HEK293 (cell line): ENCODE measurements at regions not wholly inside any gene's neighbourhood (a gene's known extent, or its start where the extent isn't known, plus 50 kb on each side); places are given as distances from the start of the nearest gene placed in this dataset.
A peak's percentile ranks its signal among the peaks of the same experiment; 100 is the strongest.

Experiments used
- CTCF ChIA-PET: fragments of 350-600 bp; formaldehyde crosslinking; extraction: SDS; loops from one replicate; lab custom pipeline; 2021; ENCODE audit warnings: antibody characterized with exemption; lab: Yijun Ruan, JAX
- POLR2A ChIA-PET: fragments of 300-600 bp; formaldehyde crosslinking; extraction: SDS; loops from one replicate; lab custom pipeline; 2020; ENCODE audit warnings: antibody characterized with exemption, inconsistent platforms; lab: Yijun Ruan, JAX
- H3K27ac ChIP-seq: fragments of 200-500 bp; sonication (Bioruptor generic); 2 replicates; pipeline ENCODE4 v1.5.1; 2014; ENCODE audit warnings: low read depth, low read length, control low read depth, inconsistent platforms; ENCODE audit errors: extremely low read depth
- H3K36me3 ChIP-seq, 2 experiments: fragments of 200-500 bp in 1 of 2; sonication (Bioruptor generic) in 1 of 2; 1 replicate in 1 of 2; 2 replicates in 1 of 2; pipeline ENCODE4 v1.5.1; 2014 to 2017; ENCODE audit warnings: inconsistent platforms in 2 of 2, low read length in 2 of 2; ENCODE audit not compliant: control insufficient read depth in 2 of 2, insufficient read depth in 1 of 2
- H3K4me1 ChIP-seq: fragments of 200-500 bp; sonication (Bioruptor generic); 2 replicates; pipeline ENCODE4 v1.5.1; 2014; ENCODE audit warnings: mild to moderate bottlenecking, low read length, inconsistent platforms; ENCODE audit not compliant: control insufficient read depth, insufficient read depth
- H3K4me3 ChIP-seq: 2 replicates; pipeline ENCODE4 v1.5.1; 2011; ENCODE audit warnings: low read depth, mild to moderate bottlenecking, control low read depth, low read length, moderate library complexity
- H3K9me3 ChIP-seq: fragments of 200-500 bp; sonication (Bioruptor generic); 2 replicates; pipeline ENCODE4 v1.5.1; 2014; ENCODE audit warnings: low read depth, low read length, inconsistent platforms; ENCODE audit not compliant: control insufficient read depth, insufficient read depth
- MYNN ChIP-seq: fragments of 450-650 bp; formaldehyde crosslinking; IDR thresholded peaks from 2 replicates; pipeline ENCODE4 v1.5.1; 2016; ENCODE audit warnings: missing biosample characterization, missing genetic modification characterization, borderline replicate concordance
- SCRT2 ChIP-seq: fragments of 450-650 bp; formaldehyde crosslinking; IDR thresholded peaks from 2 replicates; pipeline ENCODE4 v1.5.1; 2016; ENCODE audit warnings: missing biosample characterization, missing genetic modification characterization
- ZEB2 ChIP-seq: fragments of 450-650 bp; formaldehyde crosslinking; IDR thresholded peaks from 2 replicates; pipeline ENCODE4 v1.5.1; 2016; ENCODE audit warnings: missing biosample characterization, missing genetic modification characterization
- ZIC2 ChIP-seq: fragments of 450-650 bp; formaldehyde crosslinking; IDR thresholded peaks from 2 replicates; pipeline ENCODE4 v1.5.1; 2016; ENCODE audit warnings: missing biosample characterization, missing genetic modification characterization
- ZNF174 ChIP-seq: fragments of 450-650 bp; formaldehyde crosslinking; IDR thresholded peaks from 2 replicates; pipeline ENCODE4 v1.5.0; 2017; ENCODE audit warnings: missing biosample characterization, mild to moderate bottlenecking, missing genetic modification characterization
- ZNF239 ChIP-seq: fragments of 450-650 bp; formaldehyde crosslinking; IDR thresholded peaks from 2 replicates; pipeline ENCODE4 v1.5.1; 2016; ENCODE audit warnings: missing biosample characterization, missing genetic modification characterization
- ZNF311 ChIP-seq: fragments of 450-650 bp; formaldehyde crosslinking; IDR thresholded peaks from 2 replicates; pipeline ENCODE4 v1.5.1; 2017; ENCODE audit warnings: missing biosample characterization, missing genetic modification characterization, borderline replicate concordance
- ZNF350 ChIP-seq: fragments of 450-650 bp; formaldehyde crosslinking; IDR thresholded peaks from 2 replicates; pipeline ENCODE4 v1.5.0; 2017; ENCODE audit warnings: missing biosample characterization, mild to moderate bottlenecking, missing genetic modification characterization
- ZNF37A ChIP-seq: fragments of 450-650 bp; IDR thresholded peaks from 2 replicates; pipeline ENCODE4 v1.5.1; 2018; ENCODE audit warnings: missing biosample characterization, missing genetic modification characterization
- ZNF416 ChIP-seq: fragments of 450-650 bp; formaldehyde crosslinking; IDR thresholded peaks from 2 replicates; pipeline ENCODE4 v1.5.1; 2016; ENCODE audit warnings: missing biosample characterization, missing genetic modification characterization
- ZNF48 ChIP-seq: fragments of 450-650 bp; formaldehyde crosslinking; IDR thresholded peaks from 2 replicates; pipeline ENCODE4 v1.5.1; 2016; ENCODE audit warnings: missing biosample characterization, missing genetic modification characterization
- ZNF510 ChIP-seq: fragments of 450-650 bp; formaldehyde crosslinking; IDR thresholded peaks from 2 replicates; pipeline ENCODE4 v1.5.1; 2018; ENCODE audit warnings: mild to moderate bottlenecking, missing genetic modification characterization, missing biosample characterization; ENCODE audit not compliant: insufficient replicate concordance
- ZNF514 ChIP-seq: fragments of 450-650 bp; formaldehyde crosslinking; IDR thresholded peaks from 2 replicates; pipeline ENCODE4 v1.5.1; 2016; ENCODE audit warnings: missing biosample characterization, missing genetic modification characterization
- ZNF558 ChIP-seq: fragments of 450-650 bp; formaldehyde crosslinking; IDR thresholded peaks from 2 replicates; pipeline ENCODE4 v1.5.1; 2016; ENCODE audit warnings: missing biosample characterization, missing genetic modification characterization
- ZNF560 ChIP-seq: fragments of 450-650 bp; formaldehyde crosslinking; IDR thresholded peaks from 2 replicates; pipeline ENCODE4 v1.5.1; 2017; ENCODE audit warnings: missing biosample characterization, missing genetic modification characterization, borderline replicate concordance
- ZNF596 ChIP-seq: fragments of 450-650 bp; IDR thresholded peaks from 2 replicates; pipeline ENCODE4 v1.5.0; 2018; ENCODE audit warnings: missing biosample characterization, mild to moderate bottlenecking, missing genetic modification characterization, moderate library complexity
- ZNF658 ChIP-seq: fragments of 450-650 bp; formaldehyde crosslinking; IDR thresholded peaks from 2 replicates; pipeline ENCODE4; 2016; ENCODE audit warnings: missing biosample characterization, missing genetic modification characterization
- ZNF776 ChIP-seq: fragments of 450-650 bp; formaldehyde crosslinking; IDR thresholded peaks from 2 replicates; pipeline ENCODE4 v1.5.0; 2017; ENCODE audit warnings: missing biosample characterization, missing genetic modification characterization, borderline replicate concordance
- TF ChIP-seq, protein P1 (sequence below): fragments of 450-650 bp; formaldehyde crosslinking; IDR thresholded peaks from 2 replicates; pipeline ENCODE4 v1.5.1; 2016; ENCODE audit warnings: missing biosample characterization, missing genetic modification characterization
- TF ChIP-seq, protein P2 (sequence below): fragments of 450-650 bp; formaldehyde crosslinking; IDR thresholded peaks from 2 replicates; pipeline ENCODE4 v1.5.1; 2016; ENCODE audit warnings: missing biosample characterization, missing genetic modification characterization
- TF ChIP-seq, protein P3 (sequence below): fragments of 450-650 bp; formaldehyde crosslinking; IDR thresholded peaks from 2 replicates; pipeline ENCODE4 v1.5.1; 2016; ENCODE audit warnings: missing biosample characterization, missing genetic modification characterization

DNA sequence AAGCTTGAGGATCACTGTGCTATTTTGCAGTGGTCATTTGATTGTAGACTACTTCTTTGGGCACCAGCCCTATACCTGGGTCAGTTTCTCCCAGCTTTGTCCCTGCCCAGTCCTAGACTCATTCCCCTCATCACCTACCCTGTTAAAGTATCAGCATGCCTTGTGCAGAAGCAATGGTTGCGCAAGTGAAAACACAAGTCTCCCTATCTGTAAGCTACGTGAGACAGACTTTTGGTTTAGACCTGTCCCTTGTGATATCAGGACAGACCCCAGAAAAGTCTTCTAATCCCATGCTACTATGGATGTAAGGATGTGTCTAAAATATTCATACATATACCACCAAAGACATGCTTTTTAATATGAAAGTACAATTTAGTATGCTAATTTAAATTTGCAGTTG is 88.8 kb upstream of the ATP2B1 start (continued):
- TF ChIP-seq, protein P1, sequence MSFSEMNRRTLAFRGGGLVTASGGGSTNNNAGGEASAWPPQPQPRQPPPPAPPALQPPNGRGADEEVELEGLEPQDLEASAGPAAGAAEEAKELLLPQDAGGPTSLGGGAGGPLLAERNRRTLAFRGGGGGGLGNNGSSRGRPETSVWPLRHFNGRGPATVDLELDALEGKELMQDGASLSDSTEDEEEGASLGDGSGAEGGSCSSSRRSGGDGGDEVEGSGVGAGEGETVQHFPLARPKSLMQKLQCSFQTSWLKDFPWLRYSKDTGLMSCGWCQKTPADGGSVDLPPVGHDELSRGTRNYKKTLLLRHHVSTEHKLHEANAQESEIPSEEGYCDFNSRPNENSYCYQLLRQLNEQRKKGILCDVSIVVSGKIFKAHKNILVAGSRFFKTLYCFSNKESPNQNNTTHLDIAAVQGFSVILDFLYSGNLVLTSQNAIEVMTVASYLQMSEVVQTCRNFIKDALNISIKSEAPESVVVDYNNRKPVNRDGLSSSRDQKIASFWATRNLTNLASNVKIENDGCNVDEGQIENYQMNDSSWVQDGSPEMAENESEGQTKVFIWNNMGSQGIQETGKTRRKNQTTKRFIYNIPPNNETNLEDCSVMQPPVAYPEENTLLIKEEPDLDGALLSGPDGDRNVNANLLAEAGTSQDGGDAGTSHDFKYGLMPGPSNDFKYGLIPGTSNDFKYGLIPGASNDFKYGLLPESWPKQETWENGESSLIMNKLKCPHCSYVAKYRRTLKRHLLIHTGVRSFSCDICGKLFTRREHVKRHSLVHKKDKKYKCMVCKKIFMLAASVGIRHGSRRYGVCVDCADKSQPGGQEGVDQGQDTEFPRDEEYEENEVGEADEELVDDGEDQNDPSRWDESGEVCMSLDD (tag by site-specific recombination) = no peak
- no peak for TF ChIP-seq ZNF174 (tag by site-specific recombination)
- TF ChIP-seq ZNF510 = no peak
- no peak for TF ChIP-seq ZNF776
- no peak for TF ChIP-seq ZNF416 (tag by site-specific recombination)
- no peak for TF ChIP-seq ZNF558

DNA sequence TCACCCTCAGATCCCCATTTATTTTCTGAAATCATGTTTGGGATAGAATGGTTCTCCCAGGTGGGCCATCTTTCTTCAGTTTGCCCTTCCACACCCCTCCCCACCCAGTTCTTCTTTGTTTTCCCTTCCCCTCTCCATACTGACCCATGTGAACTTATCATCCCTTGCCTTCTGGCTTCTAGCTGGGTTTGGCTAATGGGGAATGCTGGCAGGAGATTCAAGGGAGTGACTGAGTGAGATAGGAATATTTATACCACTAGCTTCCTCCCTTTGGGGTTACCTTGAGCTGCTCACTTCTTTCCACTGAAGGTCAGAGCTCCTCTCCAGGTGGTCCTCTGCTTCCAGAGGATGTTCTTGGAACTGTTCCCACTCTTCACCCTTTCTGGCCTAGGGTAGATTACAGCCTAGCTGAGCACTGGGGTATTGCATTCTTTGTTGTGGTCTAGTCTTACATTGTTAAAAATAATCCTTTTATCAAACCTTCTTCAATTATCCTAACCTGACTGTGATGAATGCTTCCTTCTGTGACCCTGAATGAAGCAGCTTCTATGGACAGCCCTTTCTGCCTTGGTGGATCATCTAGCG is 88.3 kb upstream of the ATP2B1 start:
- POLR2A ChIA-PET = interaction anchor here (1.7 kb wide), 1 partner anchor 87 kb away, joined by 3 read pairs; no protein-coding TSS in a partner anchor
- Histone ChIP-seq H3K36me3 (no peaks in the 10 kb centered on the region), H3K4me1 (no peaks in the 10 kb centered on the region), H3K4me3 (no peak overlapping the region), H3K27ac (no peak overlapping the region), H3K9me3 (no peaks in the 10 kb centered on the region)
- TF ChIP-seq ZNF239 (tag by site-specific recombination) (no peak), ZNF37A (tag by site-specific recombination) (no peak), ZIC2 (tag by site-specific recombination) (0 out of 2 replicates have a peak, but pooled peaks have one; percentile 20)
- CTCF ChIA-PET = interaction anchor here (0.5 to 0.9 kb wide), 3 partner anchors 9 to 347 kb away, joined by 3 to 9 read pairs (median 4); no protein-coding TSS in a partner anchor

DNA sequence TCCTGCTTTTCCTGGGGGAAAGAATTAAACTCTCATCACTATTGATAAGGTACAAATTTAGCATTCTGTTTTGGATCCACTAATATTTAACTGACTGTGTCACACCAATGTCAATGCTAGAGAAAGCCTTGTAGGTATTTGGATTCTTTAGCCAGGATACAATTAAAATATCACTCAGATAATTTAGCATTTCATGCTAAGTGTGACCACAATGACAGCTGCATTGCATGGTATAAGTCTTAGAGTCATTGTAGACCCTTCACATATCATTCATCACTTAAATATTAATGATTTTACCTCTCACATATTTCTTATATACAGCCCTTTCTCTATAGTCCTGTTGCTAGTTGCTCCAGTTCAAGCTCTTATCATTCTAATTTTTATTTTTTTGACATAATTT is 85.3 kb upstream of the ATP2B1 start:
- CTCF ChIA-PET = no interaction called here
- no peak overlapping the region for H3K4me3 ChIP-seq
- no peak overlapping the region for H3K27ac ChIP-seq
- H3K9me3 ChIP-seq = no peaks in the 10 kb centered on the region
- H3K36me3 ChIP-seq = no peaks in the 10 kb centered on the region
- H3K4me1 ChIP-seq = no peaks in the 10 kb centered on the region
- TF ChIP-seq ZNF596 (tag by site-specific recombination) = no peak
- no peak for TF ChIP-seq ZNF658 (tag by site-specific recombination)
- no peak for TF ChIP-seq ZNF48
- no peak for TF ChIP-seq SCRT2 (tag by site-specific recombination)
- TF ChIP-seq ZNF311 (tag by site-specific recombination) = no peak
- TF ChIP-seq MYNN (tag by site-specific recombination) = no peak
- TF ChIP-seq, protein P2, sequence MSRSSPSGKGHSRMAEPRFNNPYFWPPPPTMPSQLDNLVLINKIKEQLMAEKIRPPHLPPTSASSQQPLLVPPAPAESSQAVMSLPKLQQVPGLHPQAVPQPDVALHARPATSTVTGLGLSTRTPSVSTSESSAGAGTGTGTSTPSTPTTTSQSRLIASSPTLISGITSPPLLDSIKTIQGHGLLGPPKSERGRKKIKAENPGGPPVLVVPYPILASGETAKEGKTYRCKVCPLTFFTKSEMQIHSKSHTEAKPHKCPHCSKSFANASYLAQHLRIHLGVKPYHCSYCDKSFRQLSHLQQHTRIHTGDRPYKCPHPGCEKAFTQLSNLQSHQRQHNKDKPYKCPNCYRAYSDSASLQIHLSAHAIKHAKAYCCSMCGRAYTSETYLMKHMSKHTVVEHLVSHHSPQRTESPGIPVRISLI (tag by site-specific recombination) = no peak
- TF ChIP-seq, protein P3, sequence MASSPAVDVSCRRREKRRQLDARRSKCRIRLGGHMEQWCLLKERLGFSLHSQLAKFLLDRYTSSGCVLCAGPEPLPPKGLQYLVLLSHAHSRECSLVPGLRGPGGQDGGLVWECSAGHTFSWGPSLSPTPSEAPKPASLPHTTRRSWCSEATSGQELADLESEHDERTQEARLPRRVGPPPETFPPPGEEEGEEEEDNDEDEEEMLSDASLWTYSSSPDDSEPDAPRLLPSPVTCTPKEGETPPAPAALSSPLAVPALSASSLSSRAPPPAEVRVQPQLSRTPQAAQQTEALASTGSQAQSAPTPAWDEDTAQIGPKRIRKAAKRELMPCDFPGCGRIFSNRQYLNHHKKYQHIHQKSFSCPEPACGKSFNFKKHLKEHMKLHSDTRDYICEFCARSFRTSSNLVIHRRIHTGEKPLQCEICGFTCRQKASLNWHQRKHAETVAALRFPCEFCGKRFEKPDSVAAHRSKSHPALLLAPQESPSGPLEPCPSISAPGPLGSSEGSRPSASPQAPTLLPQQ = no peak
- no peak for TF ChIP-seq ZNF350
- no peak for TF ChIP-seq ZNF514
- no peak for TF ChIP-seq ZEB2
- TF ChIP-seq ZNF560 = no peak
- POLR2A ChIA-PET = no interaction called here
